Mesendoderm (in vitro differentiated cells): ENCODE measurements at regions not wholly inside any gene's neighbourhood (a gene's known extent, or its start where the extent isn't known, plus 50 kb on each side); places are given as distances from the start of the nearest gene placed in this dataset.

Source experiments
- DNase-seq: peaks from one replicate; pipeline ENCODE4 v3.0.0; 2013
- H2AK5ac ChIP-seq: 2 replicates; pipeline ENCODE4 v1.6.1; 2013; ENCODE audit warnings: low read length, inconsistent platforms
- H2BK120ac ChIP-seq: 2 replicates; pipeline ENCODE4 v1.6.1; 2013; ENCODE audit warnings: low read depth, mild to moderate bottlenecking, low read length, moderate library complexity, mixed read lengths
- H2BK15ac ChIP-seq: replicated peaks from 2 replicates; pipeline ENCODE4 v1.6.1; 2013; ENCODE audit warnings: low read depth, mild to moderate bottlenecking, moderate library complexity
- H2BK5ac ChIP-seq: 2 replicates; pipeline ENCODE4 v1.6.1; 2013; ENCODE audit warnings: low read length, inconsistent platforms
- H3K18ac ChIP-seq: 2 replicates; pipeline ENCODE4 v1.6.1; 2013; ENCODE audit warnings: mild to moderate bottlenecking, low read length, mixed read lengths
- H3K23ac ChIP-seq: one replicate; pipeline ENCODE4 v1.6.1; 2013; ENCODE audit warnings: low read length
- H3K27ac ChIP-seq: 2 replicates; pipeline ENCODE4 v1.5.1; 2013; ENCODE audit warnings: low read depth, mild to moderate bottlenecking, inconsistent platforms, low read length, moderate library complexity
- H3K27me3 ChIP-seq: 2 replicates; pipeline ENCODE4 v1.6.1; 2013; ENCODE audit warnings: low read length, control low read depth, mild to moderate bottlenecking, inconsistent platforms; ENCODE audit not compliant: insufficient read depth, poor library complexity
- H3K36me3 ChIP-seq: 2 replicates; pipeline ENCODE4 v1.6.1; 2013; ENCODE audit warnings: low read length, inconsistent platforms; ENCODE audit not compliant: control insufficient read depth, insufficient read depth
- H3K4ac ChIP-seq: one replicate; pipeline ENCODE4 v1.6.1; 2013; ENCODE audit warnings: low read depth, mild to moderate bottlenecking, low read length, moderate library complexity
- H3K4me1 ChIP-seq: 2 replicates; pipeline ENCODE4 v1.6.1; 2013; ENCODE audit warnings: low read depth, low read length, inconsistent platforms; ENCODE audit not compliant: control insufficient read depth
- H3K4me2 ChIP-seq: 2 replicates; pipeline ENCODE4 v1.6.1; 2013; ENCODE audit warnings: low read length
- H3K4me3 ChIP-seq: 2 replicates; pipeline ENCODE4 v1.5.1; 2013; ENCODE audit warnings: mild to moderate bottlenecking, low read length
- H3K56ac ChIP-seq: one replicate; pipeline ENCODE4 v1.6.1; 2013; ENCODE audit warnings: low read length
- H3K79me1 ChIP-seq: 2 replicates; pipeline ENCODE4 v1.6.1; 2013; ENCODE audit warnings: low read length, inconsistent platforms
- H3K79me2 ChIP-seq: 2 replicates; pipeline ENCODE4 v1.6.1; 2013; ENCODE audit warnings: mild to moderate bottlenecking, low read length; ENCODE audit not compliant: control insufficient read depth, insufficient read depth
- H3K9ac ChIP-seq: 2 replicates; pipeline ENCODE4 v1.6.1; 2013; ENCODE audit warnings: low read length, inconsistent platforms
- H4K5ac ChIP-seq: one replicate; pipeline ENCODE4 v1.6.1; 2013; ENCODE audit warnings: low read length
- H4K8ac ChIP-seq: one replicate; pipeline ENCODE4 v1.6.1; 2013; ENCODE audit warnings: low read depth, mild to moderate bottlenecking, control low read depth, low read length, moderate library complexity
- WGBS: extraction: QIAGEN DNeasy Blood & Tissue Kit; methylation state at CpG from one replicate; pipeline ENCODE4 v1.1.7; 2013; ENCODE audit warnings: low lambda C conversion rate, missing lambda C conversion rate; ENCODE audit not compliant: insufficient coverage; ENCODE audit errors: extremely low coverage; 5-methylcytosine and 5-hydroxymethylcytosine counted together

GRCh38 chr13:109541081-109541480, 245.3 kb downstream of the IRS2 start:
- H3K27me3 ChIP-seq: no peaks in the 10 kb centered on the region
- H3K4me1 ChIP-seq: peaks cover 4% of the 10 kb centered on the region
- H3K4me2 ChIP-seq: no peak overlapping the region
- no peak overlapping the region for H2AK5ac ChIP-seq
- H3K79me1 ChIP-seq: no peaks in the 10 kb centered on the region
- no peak overlapping the region for H2BK120ac ChIP-seq
- no peak overlapping the region for H3K4me3 ChIP-seq
- no peak overlapping the region for H3K4ac ChIP-seq
- H3K36me3 ChIP-seq: no peaks in the 10 kb centered on the region
- H3K9ac ChIP-seq: no peak overlapping the region
- no peaks in the 10 kb centered on the region for H3K79me2 ChIP-seq
- WGBS: no CpG with 5 or more reads among the region's 3 CpGs
- no peak overlapping the region for H3K27ac ChIP-seq
- no peak for DNase-seq
- H4K8ac ChIP-seq: no peak overlapping the region
- H2BK15ac ChIP-seq: no peak overlapping the region
- no peak overlapping the region for H3K18ac ChIP-seq
- no peak overlapping the region for H4K5ac ChIP-seq
- H2BK5ac ChIP-seq: no peak overlapping the region
- no peak overlapping the region for H3K56ac ChIP-seq
- no peak overlapping the region for H3K23ac ChIP-seq

- Histone ChIP-seq H3K79me1 (no peaks in the 10 kb centered on the region), H2BK120ac (no peak overlapping the region), H3K36me3 (no peaks in the 10 kb centered on the region), H3K9ac (no peak overlapping the region), H2BK5ac (no peak overlapping the region), H3K4ac (no peak overlapping the region), H4K5ac (no peak overlapping the region), H3K4me3 (no peak overlapping the region), H3K4me2 (no peak overlapping the region), H3K23ac (no peak overlapping the region), H3K27me3 (no peaks in the 10 kb centered on the region), H3K79me2 (no peaks in the 10 kb centered on the region), H2BK15ac (no peak overlapping the region), H3K56ac (no peak overlapping the region), H2AK5ac (no peak overlapping the region), H4K8ac (no peak overlapping the region), H3K27ac (no peak overlapping the region), H3K18ac (no peak overlapping the region), H3K4me1 (no peaks in the 10 kb centered on the region)
- WGBS: no CpG with 5 or more reads among the region's 12 CpGs
- no peak for DNase-seq
Observed at GRCh38 chr13:109537584-109537983, 248.8 kb downstream of the IRS2 start.

GRCh38 chr13:109533350-109533749, 253.0 kb downstream of the IRS2 start:
- Histone ChIP-seq H2AK5ac (no peak overlapping the region), H3K18ac (no peak overlapping the region), H3K56ac (no peak overlapping the region), H4K8ac (no peak overlapping the region), H3K4me2 (no peak overlapping the region), H3K4ac (no peak overlapping the region), H3K79me2 (no peaks in the 10 kb centered on the region), H2BK15ac (no peak overlapping the region), H2BK5ac (no peak overlapping the region), H4K5ac (no peak overlapping the region), H3K79me1 (no peaks in the 10 kb centered on the region), H3K27ac (no peak overlapping the region), H3K4me3 (no peak overlapping the region), H3K23ac (no peak overlapping the region), H3K9ac (no peak overlapping the region), H2BK120ac (no peak overlapping the region), H3K4me1 (no peaks in the 10 kb centered on the region), H3K27me3 (no peaks in the 10 kb centered on the region), H3K36me3 (no peaks in the 10 kb centered on the region)
- WGBS: no CpG with 5 or more reads among the region's 11 CpGs
- DNase-seq: no peak

- Histone ChIP-seq H3K23ac (no peak overlapping the region), H3K9ac (no peak overlapping the region), H4K8ac (no peak overlapping the region), H3K18ac (no peak overlapping the region), H4K5ac (no peak overlapping the region), H3K4ac (no peak overlapping the region), H2BK120ac (no peak overlapping the region), H3K36me3 (no peaks in the 10 kb centered on the region), H2AK5ac (no peak overlapping the region), H3K56ac (no peak overlapping the region), H3K27me3 (no peaks in the 10 kb centered on the region), H3K4me1 (no peaks in the 10 kb centered on the region), H3K27ac (no peak overlapping the region), H3K4me2 (no peak overlapping the region), H3K4me3 (no peak overlapping the region), H2BK15ac (no peak overlapping the region), H3K79me2 (no peaks in the 10 kb centered on the region), H2BK5ac (no peak overlapping the region), H3K79me1 (no peaks in the 10 kb centered on the region)
- DNase-seq: no peak
- no CpG with 5 or more reads among the region's 5 CpGs for WGBS
Observed at GRCh38 chr13:109529964-109530363, 256.4 kb downstream of the IRS2 start.

GRCh38 chr13:109521719-109522118, 264.7 kb downstream of the IRS2 start:
- Histone ChIP-seq H4K8ac (no peak overlapping the region), H3K4me3 (no peak overlapping the region)
- WGBS: no CpG with 5 or more reads among the region's 21 CpGs

GRCh38 chr13:109517517-109517916, 268.9 kb downstream of the IRS2 start:
- Histone ChIP-seq H3K4me1 (no peaks in the 10 kb centered on the region), H2BK15ac (no peak overlapping the region), H3K79me2 (no peaks in the 10 kb centered on the region), H4K8ac (no peak overlapping the region), H3K18ac (no peak overlapping the region), H3K9ac (no peak overlapping the region), H2BK5ac (no peak overlapping the region), H3K56ac (no peak overlapping the region), H3K36me3 (no peaks in the 10 kb centered on the region), H2AK5ac (no peak overlapping the region), H3K27me3 (no peaks in the 10 kb centered on the region), H3K23ac (no peak overlapping the region), H3K79me1 (no peaks in the 10 kb centered on the region), H4K5ac (no peak overlapping the region), H2BK120ac (no peak overlapping the region), H3K4me2 (no peak overlapping the region), H3K4ac (no peak overlapping the region), H3K27ac (no peak overlapping the region), H3K4me3 (no peak overlapping the region)
- no peak for DNase-seq

More at GRCh38 chr13:109521719-109522118, 264.7 kb downstream of the IRS2 start:
- Histone ChIP-seq H2BK15ac (no peak overlapping the region), H3K56ac (no peak overlapping the region), H3K36me3 (no peaks in the 10 kb centered on the region), H3K18ac (no peak overlapping the region), H2BK120ac (no peak overlapping the region), H3K27ac (no peak overlapping the region), H3K79me2 (no peaks in the 10 kb centered on the region), H3K23ac (no peak overlapping the region), H3K4me1 (no peaks in the 10 kb centered on the region), H3K27me3 (no peaks in the 10 kb centered on the region), H2AK5ac (no peak overlapping the region), H3K4me2 (no peak overlapping the region), H3K4ac (no peak overlapping the region), H2BK5ac (no peak overlapping the region), H3K9ac (no peak overlapping the region), H3K79me1 (no peaks in the 10 kb centered on the region), H4K5ac (no peak overlapping the region)
- no peak for DNase-seq
